PFSK-1 (cell line): ENCODE measurements at regions not wholly inside any gene's neighbourhood (a gene's known extent, or its start where the extent isn't known, plus 50 kb on each side); places are given as distances from the start of the nearest gene placed in this dataset.

ENCODE experiments used
- POLR2AphosphoS5 ChIP-seq: IDR thresholded peaks from 2 replicates; pipeline ENCODE4 v1.6.1; 2012; ENCODE audit warnings: low read depth, mild to moderate bottlenecking, control low read depth, low read length, moderate library complexity
- REST ChIP-seq, 2 experiments: IDR thresholded peaks; 2 replicates each; pipeline versions ENCODE4 v1.6.1 to v1.8.0; 2011 to 2012; ENCODE audit warnings: low read depth in 2 of 2, low read length in 2 of 2, control low read depth in 1 of 2, inconsistent platforms in 1 of 2, mild to moderate bottlenecking in 1 of 2, moderate library complexity in 1 of 2; ENCODE audit not compliant: insufficient read depth in 1 of 2
- SIN3A ChIP-seq: IDR thresholded peaks from 2 replicates; pipeline ENCODE4 v1.6.1; 2012; ENCODE audit warnings: mild to moderate bottlenecking, low read length, moderate library complexity, borderline replicate concordance; ENCODE audit not compliant: insufficient read depth
- TAF1 ChIP-seq: IDR thresholded peaks from 2 replicates; pipeline ENCODE4 v1.6.1; 2012; ENCODE audit warnings: low read length, control low read depth, borderline replicate concordance; ENCODE audit not compliant: insufficient read depth

GRCh38 chr15:79161837-79162508, 71.4 kb upstream of the RASGRF1 start:
- TF ChIP-seq SIN3A (no peak), TAF1 (no peak), REST (IDR thresholded peaks at IDR 0.05; ENCODE audit: insufficient read depth in 1 of 2, low read depth in 2 of 2, low read length in 2 of 2) (no peak), POLR2AphosphoS5 (no peak)
